SK-N-SH treated with all-trans-retinoic acid at 6 μM for 48 hours (cell line): ENCODE measurements at regions not wholly inside any gene's neighbourhood (a gene's known extent, or its start where the extent isn't known, plus 50 kb on each side); places are given as distances from the start of the nearest gene placed in this dataset.

Experiments
- ATAC-seq: fragments of 200-7000 bp; cut with Tn5 transposase; 3 replicates; pipeline ENCODE4 v1.9.1; 2020; ENCODE audit warnings: mild to moderate bottlenecking, moderate library complexity
- ARNTL ChIP-seq: fragments of 450-650 bp; formaldehyde crosslinking; IDR thresholded peaks from 2 replicates; pipeline ENCODE4 v1.5.0; 2020; ENCODE audit warnings: low read depth, mild to moderate bottlenecking, moderate library complexity, borderline replicate concordance
- BACH2 ChIP-seq: fragments of 250-450 bp; sonication (Bioruptor Pico); IDR thresholded peaks from 2 replicates; pipeline ENCODE4 v1.9.0; 2021; ENCODE audit warnings: mild to moderate bottlenecking, borderline replicate concordance
- CREB5 ChIP-seq: fragments of 250-450 bp; sonication (Bioruptor Pico); IDR thresholded peaks from 2 replicates; pipeline ENCODE4 v1.5.1; 2020; ENCODE audit warnings: low read depth, mild to moderate bottlenecking, moderate library complexity
- CSRNP3 ChIP-seq: fragments of 250-450 bp; sonication (Bioruptor Pico); IDR thresholded peaks from 2 replicates; pipeline ENCODE4 v1.5.1; 2021; ENCODE audit warnings: mild to moderate bottlenecking, moderate library complexity
- ESRRG ChIP-seq: fragments of 250-450 bp; sonication (Bioruptor Pico); IDR thresholded peaks from 2 replicates; pipeline ENCODE4 v1.6.1; 2021; ENCODE audit warnings: mild to moderate bottlenecking
- GLIS3 ChIP-seq: fragments of 250-450 bp; sonication (Bioruptor Pico); IDR thresholded peaks from 2 replicates; pipeline ENCODE4 v1.5.0; 2020; ENCODE audit warnings: mild to moderate bottlenecking, moderate library complexity
- ISL1 ChIP-seq: fragments of 250-450 bp; sonication (Bioruptor Pico); IDR thresholded peaks from 2 replicates; pipeline ENCODE4 v2.1.2; 2022; ENCODE audit warnings: mild to moderate bottlenecking, moderate library complexity
- OSR1 ChIP-seq: fragments of 250-450 bp; sonication (Bioruptor Pico); IDR thresholded peaks from 2 replicates; pipeline ENCODE4 v1.8.0; 2022; ENCODE audit warnings: moderate library complexity, mild to moderate bottlenecking, inconsistent platforms
- PATZ1 ChIP-seq: fragments of 250-450 bp; sonication (Bioruptor Pico); IDR thresholded peaks from 2 replicates; pipeline ENCODE4 v1.8.0; 2020; ENCODE audit warnings: mild to moderate bottlenecking, moderate library complexity, borderline replicate concordance
- POU6F1 ChIP-seq: fragments of 250-450 bp; sonication (Bioruptor Pico); IDR thresholded peaks from 2 replicates; pipeline ENCODE4 v1.8.0; 2021; ENCODE audit warnings: low read depth, mild to moderate bottlenecking, moderate library complexity, borderline replicate concordance
- PPARA ChIP-seq: fragments of 250-450 bp; sonication (Bioruptor Pico); IDR thresholded peaks from 2 replicates; pipeline ENCODE4 v1.5.0; 2020; ENCODE audit warnings: mild to moderate bottlenecking, borderline replicate concordance
- SNAI2 ChIP-seq: fragments of 250-450 bp; sonication (Bioruptor Pico); IDR thresholded peaks from 2 replicates; pipeline ENCODE4 v1.5.0; 2020; ENCODE audit warnings: mild to moderate bottlenecking, moderate library complexity
- TCF4 ChIP-seq: fragments of 250-450 bp; sonication (Bioruptor Pico); IDR thresholded peaks from 2 replicates; pipeline ENCODE4 v1.8.0; 2021; ENCODE audit warnings: mild to moderate bottlenecking, moderate library complexity, borderline replicate concordance
- TOX ChIP-seq: fragments of 250-450 bp; sonication (Bioruptor Pico); IDR thresholded peaks from 2 replicates; pipeline ENCODE4 v1.8.0; 2021; ENCODE audit warnings: mild to moderate bottlenecking, moderate library complexity, borderline replicate concordance
- TSHZ2 ChIP-seq: fragments of 250-450 bp; sonication (Bioruptor Pico); IDR thresholded peaks from 2 replicates; pipeline ENCODE4 v1.5.0; 2020; ENCODE audit warnings: mild to moderate bottlenecking, moderate library complexity
- ZC3H10 ChIP-seq: fragments of 250-450 bp; sonication (Bioruptor Pico); IDR thresholded peaks from 2 replicates; pipeline ENCODE4 v1.5.1; 2021; ENCODE audit warnings: mild to moderate bottlenecking, moderate library complexity
- ZNF8 ChIP-seq: fragments of 450-650 bp; formaldehyde crosslinking; IDR thresholded peaks from 2 replicates; pipeline ENCODE4 v1.5.0; 2020; ENCODE audit warnings: mild to moderate bottlenecking, moderate library complexity

GRCh38 chr13:87122551-87122950 lies 548.6 kb upstream of the SLITRK5 start:
- no peak for ATAC-seq
- TF ChIP-seq OSR1 (CRISPR knock-in tag): no peak
- TF ChIP-seq TOX (CRISPR knock-in tag): no peak
- TF ChIP-seq TCF4 (CRISPR knock-in tag): no peak
- no peak for TF ChIP-seq CSRNP3
- TF ChIP-seq ARNTL (CRISPR knock-in tag): no peak
- no peak for TF ChIP-seq PPARA
- no peak for TF ChIP-seq POU6F1 (CRISPR knock-in tag)
- no peak for TF ChIP-seq GLIS3 (CRISPR knock-in tag)
- no peak for TF ChIP-seq SNAI2 (CRISPR knock-in tag)
- TF ChIP-seq CREB5 (CRISPR knock-in tag): no peak
- TF ChIP-seq ZNF8 (CRISPR knock-in tag): no peak
- no peak for TF ChIP-seq BACH2 (CRISPR knock-in tag)
- no peak for TF ChIP-seq TSHZ2 (CRISPR knock-in tag)
- TF ChIP-seq PATZ1 (CRISPR knock-in tag): no peak
- TF ChIP-seq, all 23 proteins: peak for 0

GRCh38 chr13:87123987-87124784 lies 547.0 kb upstream of the SLITRK5 start:
- ATAC-seq: peak; percentile 66
- TF ChIP-seq ZC3H10 (CRISPR knock-in tag) (no peak), PATZ1 (CRISPR knock-in tag) (0 out of 2 replicates have a peak, but pooled peaks have one; percentile 20), GLIS3 (CRISPR knock-in tag) (no peak), TOX (CRISPR knock-in tag) (0 out of 2 replicates have a peak, but pooled peaks have one; percentile 41)

GRCh38 chr13:87124785-87125074 lies 546.4 kb upstream of the SLITRK5 start:
- no peak for ATAC-seq
- TF ChIP-seq TOX (CRISPR knock-in tag) (no peak), SNAI2 (CRISPR knock-in tag) (no peak), ISL1 (CRISPR knock-in tag) (no peak), ZNF8 (CRISPR knock-in tag) (no peak), ARNTL (CRISPR knock-in tag) (no peak), ESRRG (CRISPR knock-in tag) (no peak), OSR1 (CRISPR knock-in tag) (no peak), GLIS3 (CRISPR knock-in tag) (no peak), PPARA (no peak)
